A549 (cell line): ENCODE measurements at regions not wholly inside any gene's neighbourhood (a gene's known extent, or its start where the extent isn't known, plus 50 kb on each side); places are given as distances from the start of the nearest gene placed in this dataset.

Experiments used
- ATAC-seq, 2 experiments: fragments of 200-7000 bp in 1 of 2; fragments of >200 bp in 1 of 2; cut with Nextera tagmentation in 1 of 2; cut with Tn5 transposase in 1 of 2; 3 replicates each; pipeline versions ENCODE4 v1.8.0 to v1.9.1; 2018 to 2020; ENCODE audit warnings: mild to moderate bottlenecking in 1 of 2, moderate library complexity in 1 of 2
- CTCF ChIA-PET: fragments of 300-600 bp; sonication (Branson Sonifier 250); formaldehyde crosslinking; extraction: SDS; loops from one replicate; lab custom pipeline; 2021; ENCODE audit warnings: antibody characterized with exemption, inconsistent platforms; lab: Yijun Ruan, JAX
- POLR2A ChIA-PET: fragments of 350-600 bp; formaldehyde crosslinking; extraction: SDS; loops from one replicate; lab custom pipeline; 2021; ENCODE audit warnings: antibody characterized with exemption, inconsistent platforms; lab: Yijun Ruan, JAX
- DNase-seq, 2 experiments: peaks; one replicate each; pipeline versions ENCODE4 v3.0.0 to v3.0.0-alpha.2; 2011 to 2016; ENCODE audit warnings: low read depth in 1 of 2, low spot score in 1 of 2
- FAIRE-seq: peaks from 2 replicates; lab custom pipeline; 2011; peaks lifted over from hg19 to GRCh38; lab: Jason Lieb, UNC
- H3K27ac ChIP-seq, 2 experiments: fragments of >200 bp; sonication (Bioruptor Twin); formaldehyde crosslinking; 3 replicates each; pipeline ENCODE4 v1.5.1; 2016 to 2017
- H3K4me1 ChIP-seq: fragments of >200 bp; sonication (Bioruptor Twin); formaldehyde crosslinking; 3 replicates; pipeline ENCODE4 v1.6.1; 2016
- H3K4me2 ChIP-seq: fragments of >200 bp; sonication (Bioruptor Twin); formaldehyde crosslinking; 3 replicates; pipeline ENCODE4 v1.6.1; 2016
- H3K4me3 ChIP-seq: fragments of >200 bp; sonication (Bioruptor Twin); formaldehyde crosslinking; 3 replicates; pipeline ENCODE4 v1.5.1; 2016
- H3K9me3 ChIP-seq: fragments of >200 bp; sonication (Bioruptor Twin); formaldehyde crosslinking; 3 replicates; pipeline ENCODE4 v1.6.1; 2016
- CBX2 ChIP-seq: fragments of 200-600 bp; sonication (generic); IDR thresholded peaks from 2 replicates; pipeline ENCODE4 v1.6.1; 2016; ENCODE audit warnings: low read depth, mild to moderate bottlenecking, borderline replicate concordance
- CEBPB ChIP-seq, 2 experiments: fragments of >200 bp in 1 of 2; sonication (Bioruptor Twin) in 1 of 2; formaldehyde crosslinking in 1 of 2; IDR thresholded peaks; 2 replicates each; pipeline ENCODE4 v1.6.1; 2012 to 2016
- CTCF ChIP-seq: fragments of >200 bp; sonication (Bioruptor Twin); formaldehyde crosslinking; IDR thresholded peaks from 3 replicates; pipeline ENCODE4 v1.5.1; 2016
- EHMT2 ChIP-seq: fragments of 200-600 bp; sonication (generic); IDR thresholded peaks from 2 replicates; pipeline ENCODE4 v1.6.1; 2016; ENCODE audit warnings: antibody characterized with exemption, low read depth, mild to moderate bottlenecking, moderate library complexity
- ESRRA ChIP-seq: fragments of 150-350 bp; IDR thresholded peaks from 2 replicates; pipeline ENCODE4 v1.6.1; 2014; ENCODE audit warnings: mild to moderate bottlenecking, low read length, borderline replicate concordance
- FOSB ChIP-seq: fragments of 250-450 bp; sonication (Bioruptor Pico); IDR thresholded peaks from 2 replicates; pipeline ENCODE4 v1.5.0; 2020; ENCODE audit warnings: mild to moderate bottlenecking, moderate library complexity
- FOSL2 ChIP-seq, 2 experiments: fragments of 450-650 bp in 1 of 2; fragments of >200 bp in 1 of 2; sonication (Bioruptor Twin) in 1 of 2; formaldehyde crosslinking; IDR thresholded peaks; 2 replicates each; pipeline versions ENCODE4 v1.5.0 to v1.6.1; 2016 to 2020; ENCODE audit warnings: mild to moderate bottlenecking in 1 of 2, moderate library complexity in 1 of 2
- FOXS1 ChIP-seq: fragments of 250-450 bp; sonication (Bioruptor Pico); IDR thresholded peaks from 2 replicates; pipeline ENCODE4 v1.5.0; 2020; ENCODE audit warnings: mild to moderate bottlenecking, moderate library complexity
- HDAC2 ChIP-seq: fragments of 200-600 bp; sonication (generic); IDR thresholded peaks from 2 replicates; pipeline ENCODE4 v1.6.1; 2016
- HOXB13 ChIP-seq: fragments of 250-450 bp; sonication (Bioruptor Pico); IDR thresholded peaks from 2 replicates; pipeline ENCODE4 v1.5.0; 2020; ENCODE audit warnings: low read depth, mild to moderate bottlenecking, moderate library complexity
- JUN ChIP-seq, 2 experiments: fragments of >200 bp; sonication (Bioruptor Twin); formaldehyde crosslinking; IDR thresholded peaks; 2 replicates in 1 of 2; 3 replicates in 1 of 2; pipeline ENCODE4 v1.6.1; 2016 to 2017
- MAFK ChIP-seq: fragments of 450-650 bp; IDR thresholded peaks from 2 replicates; pipeline ENCODE4 v1.6.1; 2014; ENCODE audit not compliant: partially characterized antibody
- MAZ ChIP-seq: fragments of 150-350 bp; IDR thresholded peaks from 2 replicates; pipeline ENCODE4 v1.6.1; 2014; ENCODE audit warnings: antibody characterized with exemption, low read depth, low read length, borderline replicate concordance
- NPAS2 ChIP-seq: fragments of 250-450 bp; sonication (Bioruptor Pico); IDR thresholded peaks from 2 replicates; pipeline ENCODE4 v1.8.0; 2022; ENCODE audit warnings: mild to moderate bottlenecking, moderate library complexity, borderline replicate concordance
- PBX3 ChIP-seq: IDR thresholded peaks from 2 replicates; pipeline ENCODE4 v1.6.1; 2012
- PHF8 ChIP-seq: fragments of 200-600 bp; sonication (generic); IDR thresholded peaks from 2 replicates; pipeline ENCODE4 v1.6.1; 2016; ENCODE audit warnings: low read depth, mild to moderate bottlenecking, antibody characterized with exemption, moderate library complexity, borderline replicate concordance
- RAD21 ChIP-seq, 2 experiments: fragments of >200 bp in 1 of 2; sonication (Bioruptor Twin) in 1 of 2; formaldehyde crosslinking in 1 of 2; IDR thresholded peaks in 1 of 2; conservative IDR thresholded peaks in 1 of 2; 2 replicates in 1 of 2; 3 replicates in 1 of 2; pipeline ENCODE4 v1.6.1; 2012 to 2018; ENCODE audit warnings: inconsistent platforms in 1 of 2
- REST ChIP-seq: fragments of 200-600 bp; sonication (generic); IDR thresholded peaks from 2 replicates; pipeline ENCODE4 v1.6.1; 2016; ENCODE audit warnings: antibody characterized with exemption, mild to moderate bottlenecking, moderate library complexity
- RNF2 ChIP-seq: fragments of 200-600 bp; sonication (generic); IDR thresholded peaks from 2 replicates; pipeline ENCODE4 v1.6.1; 2016; ENCODE audit warnings: low read depth, mild to moderate bottlenecking, antibody characterized with exemption, moderate library complexity, borderline replicate concordance
- SMC3 ChIP-seq: fragments of >200 bp; sonication (Bioruptor Twin); formaldehyde crosslinking; IDR thresholded peaks from 3 replicates; pipeline ENCODE4 v1.6.1; 2018; ENCODE audit warnings: inconsistent platforms
- ZC3H11A ChIP-seq: fragments of 450-650 bp; IDR thresholded peaks from 2 replicates; pipeline ENCODE4 v1.6.1; 2014; ENCODE audit warnings: antibody characterized with exemption, mild to moderate bottlenecking
- ZFP36 ChIP-seq: fragments of 450-650 bp; IDR thresholded peaks from 2 replicates; pipeline ENCODE4 v1.6.1; 2014; ENCODE audit warnings: borderline replicate concordance; ENCODE audit not compliant: partially characterized antibody
- WGBS: methylation state at CpG from one replicate; pipeline ENCODE4 v1.1.6; 2017; ENCODE audit errors: missing lambda C conversion rate; 5-methylcytosine and 5-hydroxymethylcytosine counted together
- TF ChIP-seq, protein P1 (sequence below): IDR thresholded peaks from 2 replicates; pipeline ENCODE4 v1.6.1; 2012

DNA sequence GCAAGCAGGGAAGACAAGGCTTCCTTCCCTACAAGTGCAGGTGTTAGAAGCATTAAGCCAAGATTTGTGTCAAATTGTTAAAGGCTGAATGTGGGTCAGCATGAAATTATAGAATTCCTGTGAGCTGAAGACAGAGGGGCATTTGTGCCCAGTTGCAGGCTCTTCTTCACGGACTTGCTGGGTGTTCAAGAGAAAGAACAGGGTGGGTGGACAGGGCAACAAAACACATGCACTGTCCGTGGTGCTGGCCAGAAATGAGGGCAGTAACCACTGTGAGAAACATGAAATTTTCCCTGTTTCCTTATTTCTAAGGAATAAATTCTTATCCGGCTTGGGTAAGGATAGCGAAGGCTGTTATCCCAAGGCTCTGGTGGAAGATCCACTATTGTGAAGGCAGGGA lies 579.5 kb upstream of the HTR1E start:
- no peak for FAIRE-seq
- ATAC-seq: no peak
- WGBS: 28% methylated on average over 4 of the region's 4 CpGs
- ChIA-PET CTCF (no interaction called here), POLR2A (no interaction called here)
- H3K9me3 ChIP-seq: no peaks in the 10 kb centered on the region
- DNase-seq: no peak
- H3K4me3 ChIP-seq: no peak overlapping the region
- no peak overlapping the region for H3K4me2 ChIP-seq
- TF ChIP-seq, protein P1, sequence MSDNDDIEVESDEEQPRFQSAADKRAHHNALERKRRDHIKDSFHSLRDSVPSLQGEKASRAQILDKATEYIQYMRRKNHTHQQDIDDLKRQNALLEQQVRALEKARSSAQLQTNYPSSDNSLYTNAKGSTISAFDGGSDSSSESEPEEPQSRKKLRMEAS: no peak
- TF ChIP-seq CBX2 (no peak), HDAC2 (no peak), RNF2 (no peak), HOXB13 (CRISPR knock-in tag) (no peak), PHF8 (no peak), REST (no peak), FOSL2 (IDR thresholded peaks at IDR 0.05) (no peak), FOSL2 (CRISPR knock-in tag; IDR thresholded peaks at IDR 0.05) (no peak), ESRRA (no peak), FOSB (CRISPR knock-in tag) (no peak), ZFP36 (no peak)
- H3K4me1 ChIP-seq: no peaks in the 10 kb centered on the region
- no peak overlapping the region for H3K27ac ChIP-seq

- ChIA-PET CTCF (interaction anchor here (0.7 kb wide), 1 partner anchor 20 kb away, joined by 3 read pairs; no protein-coding TSS in a partner anchor), POLR2A (no interaction called here)
- H3K4me3 ChIP-seq: no peak overlapping the region
- FAIRE-seq (no peak), DNase-seq (no peak), ATAC-seq (no peak)
- H3K27ac ChIP-seq: no peak overlapping the region
- no peak for TF ChIP-seq NPAS2
- TF ChIP-seq JUN (IDR thresholded peaks at IDR 0.05): no peak
- no peak for TF ChIP-seq CTCF
- TF ChIP-seq EHMT2: no peak
- no peak for TF ChIP-seq MAFK
- TF ChIP-seq ZC3H11A: no peak
- TF ChIP-seq CEBPB (IDR thresholded peaks at IDR 0.05): no peak
- no peak for TF ChIP-seq SMC3
- no peak for TF ChIP-seq CBX2
- no peak for TF ChIP-seq MAZ
- TF ChIP-seq RAD21 (conservative IDR thresholded peaks at IDR 0.05 in 1 of 2, IDR thresholded peaks at IDR 0.05 in 1 of 2): no peak
- TF ChIP-seq FOXS1 (CRISPR knock-in tag): no peak
- no peak for TF ChIP-seq PBX3
- H3K9me3 ChIP-seq: no peaks in the 10 kb centered on the region
- no peaks in the 10 kb centered on the region for H3K4me1 ChIP-seq
- no peak overlapping the region for H3K4me2 ChIP-seq
These were observed 582.1 kb upstream of the HTR1E start for GRCh38 chr6:86355271-86355670.
